Smooth muscle cell (in vitro differentiated cells): ENCODE measurements at regions not wholly inside any gene's neighbourhood (a gene's known extent, or its start where the extent isn't known, plus 50 kb on each side); places are given as distances from the start of the nearest gene placed in this dataset.

Experiments
- DNase-seq: peaks from one replicate; lab custom pipeline; 2025; ENCODE audit not compliant: unreplicated experiment; lab: John Stamatoyannopoulos, UW
- H2AFZ ChIP-seq: fragments of 200-600 bp; sonication (generic); 2 replicates; pipeline ENCODE4 v1.6.0; 2016; ENCODE audit warnings: antibody characterized with exemption, low read depth, mild to moderate bottlenecking
- H3F3A ChIP-seq: fragments of 200-600 bp; sonication (generic); 2 replicates; pipeline ENCODE4 v1.6.0; 2017; ENCODE audit warnings: antibody characterized with exemption, low read depth
- H3K27ac ChIP-seq: fragments of 200-600 bp; sonication (generic); 2 replicates; pipeline ENCODE4 v1.5.1; 2016; ENCODE audit warnings: low read depth, mild to moderate bottlenecking
- H3K27me3 ChIP-seq: fragments of 200-600 bp; sonication (generic); 2 replicates; pipeline ENCODE4 v1.6.1; 2016; ENCODE audit warnings: low read depth, mild to moderate bottlenecking
- H3K36me3 ChIP-seq: fragments of 200-600 bp; sonication (generic); 2 replicates; pipeline ENCODE4 v1.5.1; 2016; ENCODE audit warnings: low read depth
- H3K4me1 ChIP-seq: fragments of 200-600 bp; sonication (generic); 2 replicates; pipeline ENCODE4 v1.5.1; 2016; ENCODE audit warnings: low read depth
- H3K4me2 ChIP-seq: fragments of 200-600 bp; sonication (generic); 2 replicates; pipeline ENCODE4 v1.6.0; 2016; ENCODE audit warnings: mild to moderate bottlenecking
- H3K4me3 ChIP-seq: fragments of 200-600 bp; sonication (generic); 2 replicates; pipeline ENCODE4 v1.5.1; 2016; ENCODE audit warnings: mild to moderate bottlenecking
- H3K79me2 ChIP-seq: fragments of 200-600 bp; sonication (generic); 2 replicates; pipeline ENCODE4 v1.6.0; 2016; ENCODE audit warnings: low read depth, mild to moderate bottlenecking
- H3K9ac ChIP-seq: fragments of 200-600 bp; sonication (generic); 2 replicates; pipeline ENCODE4 v1.6.0; 2016; ENCODE audit warnings: low read depth
- H3K9me3 ChIP-seq: fragments of 200-600 bp; sonication (generic); replicated peaks from 2 replicates; pipeline ENCODE4 v1.5.1; 2016; ENCODE audit warnings: low read depth
- H4K20me1 ChIP-seq: fragments of 200-600 bp; sonication (generic); 2 replicates; pipeline ENCODE4 v1.6.0; 2016; ENCODE audit warnings: low read depth
- CTCF ChIP-seq: fragments of 200-600 bp; sonication (generic); IDR thresholded peaks from 2 replicates; pipeline ENCODE4 v1.5.1; 2017; ENCODE audit warnings: borderline replicate concordance, mild to moderate bottlenecking, antibody characterized with exemption; ENCODE audit not compliant: insufficient read depth, poor library complexity, severe bottlenecking
- WGBS: methylation state at CpG from one replicate; pipeline ENCODE4 v1.1.7; 2016; ENCODE audit warnings: low lambda C conversion rate; 5-methylcytosine and 5-hydroxymethylcytosine counted together

- Histone ChIP-seq H3K27ac (no peak overlapping the region), H3F3A (no peaks in the 10 kb centered on the region), H2AFZ (no peak overlapping the region), H3K4me1 (no peaks in the 10 kb centered on the region), H3K4me2 (no peak overlapping the region), H4K20me1 (no peaks in the 10 kb centered on the region), H3K36me3 (no peaks in the 10 kb centered on the region), H3K27me3 (no peaks in the 10 kb centered on the region), H3K9me3 (no peaks in the 10 kb centered on the region), H3K4me3 (no peak overlapping the region), H3K9ac (no peak overlapping the region), H3K79me2 (no peaks in the 10 kb centered on the region)
- WGBS = 91% methylated on average over 15 of the region's 15 CpGs
- TF ChIP-seq CTCF = no peak
- no peak for DNase-seq
Observed at GRCh38 chr1:10957133-10957532, 55.3 kb upstream of the TARDBP start.

GRCh38 chr1:10958614-10959013 lies 53.8 kb upstream of the TARDBP start:
- DNase-seq = no peak
- no peak for TF ChIP-seq CTCF
- Histone ChIP-seq H2AFZ (no peak overlapping the region), H3K36me3 (no peaks in the 10 kb centered on the region), H3K4me2 (no peak overlapping the region), H3K4me3 (no peak overlapping the region), H3K9ac (no peak overlapping the region), H3K79me2 (no peaks in the 10 kb centered on the region), H3K9me3 (no peaks in the 10 kb centered on the region), H3K4me1 (no peaks in the 10 kb centered on the region), H3K27me3 (no peaks in the 10 kb centered on the region), H4K20me1 (no peaks in the 10 kb centered on the region), H3F3A (no peaks in the 10 kb centered on the region), H3K27ac (no peak overlapping the region)
- whole genome bisulfite sequencing = 53% methylated on average over 10 of the region's 10 CpGs

GRCh38 chr1:10960411-10961299 lies 51.8 kb upstream of the TARDBP start:
- DNase-seq = peak; percentile 58

More at GRCh38 chr1:10960411-10961299, 51.8 kb upstream of the TARDBP start:
- no peak overlapping the region for H3K4me2 ChIP-seq
- no peaks in the 10 kb centered on the region for H3K9me3 ChIP-seq
- H3K27me3 ChIP-seq = peaks cover 8% of the 10 kb centered on the region
- no peaks in the 10 kb centered on the region for H3K36me3 ChIP-seq
- no peak overlapping the region for H3K9ac ChIP-seq
- H3F3A ChIP-seq = no peaks in the 10 kb centered on the region
- 56% methylated on average over 44 of the region's 45 CpGs for WGBS
- H2AFZ ChIP-seq = no peak overlapping the region
- peak; percentile 83 for TF ChIP-seq CTCF
- H3K27ac ChIP-seq = no peak overlapping the region
- no peaks in the 10 kb centered on the region for H3K4me1 ChIP-seq
- H4K20me1 ChIP-seq = no peaks in the 10 kb centered on the region
- H3K79me2 ChIP-seq = no peaks in the 10 kb centered on the region
- no peak overlapping the region for H3K4me3 ChIP-seq
